CMK (cell line): ENCODE measurements at regions not wholly inside any gene's neighbourhood (a gene's known extent, or its start where the extent isn't known, plus 50 kb on each side); places are given as distances from the start of the nearest gene placed in this dataset.

Experiments
- DNase-seq: peaks from one replicate; pipeline ENCODE4 v3.0.0-alpha.2; 2010; ENCODE audit warnings: low read depth

DNA sequence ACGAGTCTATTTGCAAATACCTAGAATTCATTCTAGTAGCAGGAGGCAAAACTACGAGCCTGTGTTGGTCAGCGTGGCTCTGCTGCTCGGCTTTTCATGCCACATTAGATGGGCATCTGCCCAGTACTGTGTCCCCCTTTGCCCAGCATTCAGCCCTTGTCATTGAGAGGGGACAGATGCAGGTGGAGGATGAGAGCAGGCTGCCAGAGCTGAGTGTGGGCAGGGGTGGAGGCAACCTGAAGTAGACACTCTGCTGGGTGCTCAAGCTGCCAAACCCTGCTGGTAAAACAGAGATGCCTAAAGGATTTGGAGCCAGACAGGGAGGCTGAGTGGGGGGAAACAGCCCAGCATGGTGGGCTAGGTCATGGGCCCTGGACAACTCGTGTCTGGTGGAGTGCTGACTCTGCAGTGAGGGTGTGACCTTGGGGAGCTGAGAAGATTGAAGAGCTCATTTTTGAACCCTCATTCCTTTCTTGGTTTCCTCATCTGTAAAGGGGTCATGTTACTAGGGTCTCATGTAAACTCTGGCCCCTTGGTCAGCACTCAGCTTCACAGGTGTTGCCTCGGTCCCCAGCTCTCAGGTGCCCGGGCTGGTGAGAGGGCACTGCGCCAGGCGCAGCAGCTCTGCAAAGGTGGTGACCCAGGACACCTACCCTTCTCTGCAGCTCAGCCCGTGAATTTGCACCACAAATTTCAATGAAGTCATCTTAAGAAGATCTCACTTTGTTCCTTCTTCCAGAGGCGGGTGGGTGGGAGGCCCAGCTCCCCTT lies 64.2 kb upstream of the BHLHE23 start:
- DNase-seq = no peak

DNA sequence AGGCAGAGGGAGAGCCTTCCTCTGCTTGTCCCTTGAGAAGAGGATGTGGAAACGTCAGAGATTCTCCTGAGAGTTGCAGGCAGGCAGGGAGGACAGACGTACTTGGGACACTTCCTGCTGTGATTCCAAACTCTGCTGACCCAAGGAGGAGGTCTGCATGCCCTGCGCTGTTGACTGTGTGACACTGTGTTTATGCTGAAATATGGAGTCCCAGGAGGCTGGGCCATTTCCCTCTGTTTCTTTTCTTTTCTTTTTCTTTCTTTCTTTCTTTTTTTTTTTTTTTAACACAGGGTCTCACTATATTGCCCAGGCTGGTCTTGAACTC lies 63.5 kb upstream of the BHLHE23 start:
- DNase-seq = no peak

DNA sequence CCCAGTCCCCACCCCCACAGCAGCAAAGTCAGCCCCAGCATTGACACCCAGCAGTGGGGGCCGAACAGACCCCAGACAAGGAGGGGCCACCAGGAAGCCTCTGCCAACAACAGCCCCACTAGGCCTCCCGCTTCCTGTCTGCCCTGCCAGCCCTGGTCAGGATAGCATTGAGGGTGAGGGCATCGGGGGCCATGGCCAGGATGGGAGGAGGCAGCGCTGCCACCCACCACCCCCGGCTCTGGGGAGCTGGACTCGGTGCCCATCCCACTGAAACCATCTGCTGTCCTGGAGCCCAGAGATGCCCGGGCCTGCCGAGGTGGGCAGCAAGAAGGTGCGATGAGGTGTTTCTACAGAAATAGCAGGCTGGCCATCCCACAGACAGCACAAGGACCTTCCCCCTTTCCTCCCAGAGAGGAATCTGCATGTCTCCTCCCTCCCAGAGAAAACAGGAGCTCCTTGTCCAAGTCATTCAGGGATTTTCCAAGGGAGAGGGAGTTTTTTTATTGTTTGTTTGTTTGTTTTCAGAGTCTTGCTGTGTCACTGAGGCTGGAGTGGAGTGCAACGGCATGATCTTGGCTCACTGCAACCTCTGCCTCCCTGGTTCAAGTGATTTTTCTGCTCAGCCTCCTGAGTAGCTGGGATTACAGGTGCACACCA lies 62.1 kb upstream of the BHLHE23 start:
- DNase-seq = no peak

DNA sequence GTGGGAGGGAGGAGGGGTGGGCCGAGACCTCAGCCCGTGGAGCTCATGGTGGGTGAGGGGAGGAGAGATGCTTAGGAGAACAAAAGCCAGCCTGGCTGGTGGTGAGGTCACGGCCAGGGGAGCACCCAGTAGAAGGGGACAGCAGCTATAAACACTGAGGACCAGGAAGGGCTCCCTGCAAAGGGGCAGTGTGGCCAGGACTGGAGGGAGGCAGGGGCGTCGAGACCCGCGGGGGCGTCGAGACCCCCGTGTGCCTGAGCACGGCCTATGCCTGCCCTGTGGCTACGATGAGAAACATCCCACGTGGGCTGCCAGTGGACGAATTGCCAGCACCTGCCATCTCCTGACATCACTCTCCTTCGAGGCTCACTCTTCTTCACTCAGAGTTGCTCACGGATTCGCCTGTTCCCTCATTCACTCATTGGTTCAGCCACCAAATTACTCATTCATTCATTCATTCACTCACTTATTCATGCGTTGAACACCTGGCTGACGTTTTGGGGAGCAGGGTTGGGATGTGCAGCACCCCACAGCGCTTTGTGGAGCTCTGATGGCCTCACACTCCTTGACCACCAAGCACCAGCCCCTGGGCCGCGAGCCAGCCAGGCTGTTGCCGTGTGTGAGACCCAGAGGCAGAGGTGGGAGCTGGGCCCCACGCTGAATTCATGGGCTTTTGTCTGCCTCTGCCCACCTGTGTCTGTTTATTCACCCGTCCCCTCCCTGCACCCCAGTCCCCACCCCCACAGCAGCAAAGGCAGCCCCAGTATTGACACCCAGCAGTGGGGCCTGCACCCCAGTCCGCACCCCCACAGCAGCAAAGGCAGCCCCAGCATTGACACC lies 61.2 kb upstream of the BHLHE23 start:
- no peak for DNase-seq

DNA sequence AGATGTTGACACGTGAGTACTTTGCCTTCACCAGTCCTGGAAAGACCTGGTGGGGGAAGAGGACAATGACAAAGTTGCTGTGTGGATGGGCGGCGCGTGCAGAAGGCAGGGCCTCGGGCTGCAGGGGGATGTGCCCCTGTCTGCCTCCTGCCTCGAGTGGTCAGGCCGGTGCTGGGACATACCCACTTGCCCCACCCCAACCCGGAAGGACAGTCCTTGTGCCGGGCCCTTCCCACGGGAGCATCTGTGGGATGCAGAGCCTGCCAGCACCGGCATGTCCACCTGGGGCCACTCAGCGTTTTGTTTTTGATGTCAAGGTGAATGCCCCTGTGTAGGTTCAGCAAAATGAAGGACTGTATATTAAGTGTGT lies 60.5 kb upstream of the BHLHE23 start:
- DNase-seq = no peak

DNA sequence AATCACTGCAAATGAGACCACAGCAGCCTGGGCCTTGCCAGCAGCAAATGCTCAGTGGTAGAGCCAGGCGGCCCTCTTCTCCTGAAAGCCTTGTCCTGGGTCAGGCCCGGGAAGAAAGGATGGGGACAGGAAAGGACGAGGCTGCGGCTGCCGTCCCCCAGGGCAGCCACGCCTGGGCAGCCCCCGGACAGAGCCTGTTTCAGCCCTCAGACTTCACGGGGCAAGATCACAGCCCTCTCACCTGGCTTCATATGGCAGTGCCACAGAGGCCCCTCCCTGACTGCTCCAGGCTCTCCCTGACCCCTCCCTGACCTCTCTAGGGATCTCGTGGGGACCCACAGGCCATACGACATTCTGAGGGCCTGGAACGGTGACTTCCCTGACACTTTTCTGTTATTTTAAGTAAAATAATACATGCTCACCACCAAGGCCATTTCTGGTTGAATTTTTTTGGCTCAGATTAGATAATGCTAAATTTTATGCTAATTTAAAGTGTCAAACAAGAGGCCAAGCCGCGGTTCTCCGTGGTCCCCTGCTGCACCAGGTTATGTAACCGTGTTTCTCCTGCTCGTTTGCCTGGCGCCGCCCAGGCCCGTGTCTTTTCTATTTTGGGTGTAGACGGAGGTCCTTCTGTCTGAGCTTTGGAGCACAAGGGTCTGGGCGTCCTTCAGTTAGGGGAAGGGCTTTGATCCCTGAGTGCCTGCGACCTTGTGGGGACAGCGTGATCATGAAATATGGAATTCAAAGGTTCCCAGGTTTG lies 59.9 kb upstream of the BHLHE23 start:
- DNase-seq = no peak

DNA sequence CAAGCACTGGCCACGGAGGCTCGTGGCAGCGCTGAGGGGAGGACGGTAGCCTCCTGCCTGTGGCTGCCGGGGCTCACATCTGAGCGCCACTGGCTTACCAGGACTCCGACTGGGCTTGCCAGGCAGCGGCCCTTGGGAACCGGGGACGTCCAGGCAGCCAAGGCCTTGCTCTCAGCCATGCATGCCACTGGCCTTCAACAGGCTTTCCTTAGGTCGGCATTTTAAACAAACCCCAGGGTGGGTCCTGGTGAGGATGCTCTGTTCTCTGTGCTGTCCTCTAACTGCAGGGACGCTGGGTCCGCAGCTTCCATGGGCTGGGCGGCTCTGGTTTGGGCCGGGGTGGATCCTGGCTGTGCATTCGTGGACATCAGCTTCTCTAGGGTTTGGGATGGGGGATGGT lies 59.1 kb upstream of the BHLHE23 start:
- DNase-seq = no peak

DNA sequence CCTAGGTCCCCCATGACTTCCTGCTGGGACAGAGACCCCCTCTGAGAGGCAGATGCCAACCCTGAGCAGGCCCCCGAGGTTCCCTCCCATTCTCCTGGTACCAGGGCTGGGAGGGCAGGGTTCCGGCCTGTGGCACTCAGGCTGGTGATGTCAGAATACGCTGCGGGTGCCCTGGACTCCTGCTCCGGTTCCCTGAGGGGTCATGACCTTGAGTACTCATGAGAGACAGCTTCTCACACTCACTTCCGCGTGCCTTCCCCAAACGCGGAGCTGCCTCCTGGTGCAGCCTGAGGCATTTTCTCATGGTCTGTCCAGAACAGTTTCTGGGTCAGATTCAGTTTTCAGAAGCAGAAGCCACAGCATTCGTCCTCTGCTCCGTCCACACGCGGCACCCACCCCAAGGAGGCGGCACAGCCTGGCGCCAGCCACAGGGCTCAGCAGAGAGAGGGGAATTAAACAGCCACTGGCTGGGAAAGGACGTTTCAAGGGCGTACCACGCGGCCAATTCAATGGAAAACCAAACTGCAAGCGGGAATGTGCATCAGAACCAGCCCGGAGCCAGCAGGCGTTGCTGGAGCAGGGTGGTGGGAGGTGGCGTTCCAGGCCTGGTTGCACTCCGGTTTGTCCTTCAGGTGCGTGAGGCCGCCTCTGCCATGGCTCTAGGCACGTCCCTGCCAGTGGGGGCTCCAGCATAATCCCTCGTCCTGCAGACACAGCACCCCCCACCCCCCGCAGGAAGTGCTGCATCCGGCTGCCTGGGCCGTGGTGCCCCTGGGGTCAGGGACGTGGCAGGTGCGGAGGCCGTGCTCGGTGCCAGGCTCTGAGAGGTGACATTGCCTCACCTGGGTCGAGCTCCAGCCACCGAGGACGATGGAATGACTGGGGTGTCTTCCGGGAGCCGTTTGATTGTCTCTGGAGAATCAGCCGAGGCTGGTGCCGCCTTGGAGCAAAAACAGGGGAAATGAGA lies 58.3 kb upstream of the BHLHE23 start:
- no peak for DNase-seq

DNA sequence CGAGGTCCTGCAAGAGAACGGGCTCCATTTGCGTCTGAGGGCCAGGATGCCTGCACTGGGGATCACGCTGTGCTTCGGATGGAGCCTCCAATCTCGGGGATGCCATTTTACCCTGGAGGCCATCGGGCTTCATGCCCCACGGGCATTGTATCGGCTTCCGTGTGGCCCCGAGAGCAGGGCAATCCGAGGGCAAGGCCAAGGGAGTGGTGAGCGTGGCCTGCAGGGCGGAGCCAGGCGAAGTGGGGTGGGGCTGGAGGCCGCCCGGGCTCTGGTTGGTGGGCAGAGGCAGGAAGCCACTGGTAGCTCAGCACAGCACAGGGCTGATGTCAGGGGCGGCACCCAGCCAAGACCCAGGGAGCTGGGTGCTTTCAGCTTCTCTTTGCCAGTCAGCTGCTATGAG lies 57.5 kb upstream of the BHLHE23 start:
- no peak for DNase-seq

DNA sequence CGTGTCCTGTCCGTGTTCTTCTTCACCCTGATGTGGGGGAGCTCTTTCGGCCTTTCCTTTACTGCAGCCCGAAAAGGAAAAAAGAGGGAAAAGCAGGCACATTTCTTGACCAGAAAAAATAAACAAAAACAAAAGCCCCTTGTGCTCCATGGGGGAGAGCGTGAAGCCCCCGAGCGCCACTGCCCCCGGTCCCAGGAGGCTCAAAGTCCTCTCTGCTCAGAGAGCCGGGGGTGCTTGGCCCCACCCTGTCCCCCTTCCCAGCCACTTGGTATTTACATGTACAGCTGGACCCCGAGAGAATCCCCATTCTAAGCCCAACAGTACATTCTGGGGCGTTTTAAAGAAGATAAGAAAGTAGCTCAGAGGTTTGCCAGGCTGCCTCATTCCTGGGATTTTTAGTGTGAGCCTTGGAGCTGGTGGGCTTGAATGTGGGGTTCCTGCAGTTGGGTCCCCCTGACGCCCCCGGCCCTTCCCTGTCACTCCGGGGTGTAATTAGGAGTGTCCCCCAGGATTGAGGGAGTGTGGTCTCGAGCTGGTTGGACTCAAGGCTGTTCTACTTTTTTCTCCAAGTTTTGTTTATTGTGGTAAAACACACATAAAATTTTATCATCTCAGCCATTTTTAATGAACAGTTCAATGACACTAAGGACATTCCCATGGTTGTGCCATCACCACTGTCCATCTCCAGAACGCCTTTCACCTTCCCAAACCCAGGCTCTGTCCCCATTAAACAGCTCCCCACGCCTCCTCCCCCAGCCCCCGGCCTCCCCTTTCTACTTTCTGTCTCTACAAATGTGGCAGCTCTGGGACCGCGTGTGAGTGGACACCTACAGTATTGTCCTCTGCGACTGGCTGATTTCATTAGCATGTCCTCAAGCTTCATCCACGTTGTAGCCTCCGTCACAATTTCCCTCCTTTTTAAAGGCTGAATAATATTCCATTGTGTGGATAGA lies 55.7 kb upstream of the BHLHE23 start:
- no peak for DNase-seq

DNA sequence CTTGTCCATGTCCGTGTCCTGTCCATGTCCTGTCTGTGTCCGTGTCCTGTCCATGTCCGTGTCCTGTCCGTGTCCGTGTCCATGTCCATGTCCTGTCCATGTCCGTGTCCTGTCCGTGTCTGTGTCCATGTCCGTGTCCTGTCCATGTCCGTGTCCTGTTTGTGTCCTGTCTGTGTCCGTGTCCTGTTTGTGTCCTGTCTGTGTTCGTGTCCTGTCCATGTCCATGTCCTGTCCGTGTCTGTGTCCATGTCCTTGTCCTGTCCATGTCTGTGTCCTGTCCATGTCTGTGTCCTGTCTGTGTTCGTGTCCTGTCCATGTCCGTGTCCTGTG lies 55.0 kb upstream of the BHLHE23 start:
- DNase-seq = no peak

DNA sequence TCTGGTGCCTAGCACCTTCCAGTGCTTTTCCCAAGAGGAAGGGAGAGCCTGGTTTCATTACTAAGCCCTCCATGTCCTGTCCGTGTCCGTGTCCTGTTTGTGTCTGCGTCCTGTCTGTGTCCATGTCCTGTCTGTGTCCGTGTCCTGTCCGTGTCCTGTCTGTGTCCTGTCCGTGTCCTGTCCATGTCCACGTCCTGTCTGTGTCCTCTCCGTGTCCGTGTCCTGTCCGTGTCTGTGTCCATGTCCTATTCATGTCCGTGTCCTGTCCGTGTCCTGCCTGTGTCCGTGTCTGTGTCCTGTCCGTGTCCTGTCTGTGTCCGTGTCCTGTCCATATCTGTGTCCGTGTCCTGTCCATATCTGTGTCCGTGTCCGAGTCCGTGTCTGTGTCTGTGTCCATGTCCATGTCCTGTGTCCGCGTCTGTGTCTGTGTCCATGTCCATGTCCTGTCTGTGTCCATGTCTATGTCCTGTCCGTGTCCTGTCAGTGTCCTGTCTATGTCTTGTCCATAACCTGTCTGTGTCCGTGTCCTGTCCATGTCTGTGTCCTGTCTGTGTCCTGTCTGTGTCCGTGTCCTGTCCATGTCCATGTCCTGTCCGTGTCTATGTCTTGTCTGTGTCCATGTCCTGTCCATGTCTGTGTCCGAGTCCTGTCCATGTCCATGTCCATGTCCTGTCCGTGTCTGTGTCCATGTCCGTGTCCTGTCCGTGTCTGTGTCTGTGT lies 54.4 kb upstream of the BHLHE23 start:
- DNase-seq = no peak

DNA sequence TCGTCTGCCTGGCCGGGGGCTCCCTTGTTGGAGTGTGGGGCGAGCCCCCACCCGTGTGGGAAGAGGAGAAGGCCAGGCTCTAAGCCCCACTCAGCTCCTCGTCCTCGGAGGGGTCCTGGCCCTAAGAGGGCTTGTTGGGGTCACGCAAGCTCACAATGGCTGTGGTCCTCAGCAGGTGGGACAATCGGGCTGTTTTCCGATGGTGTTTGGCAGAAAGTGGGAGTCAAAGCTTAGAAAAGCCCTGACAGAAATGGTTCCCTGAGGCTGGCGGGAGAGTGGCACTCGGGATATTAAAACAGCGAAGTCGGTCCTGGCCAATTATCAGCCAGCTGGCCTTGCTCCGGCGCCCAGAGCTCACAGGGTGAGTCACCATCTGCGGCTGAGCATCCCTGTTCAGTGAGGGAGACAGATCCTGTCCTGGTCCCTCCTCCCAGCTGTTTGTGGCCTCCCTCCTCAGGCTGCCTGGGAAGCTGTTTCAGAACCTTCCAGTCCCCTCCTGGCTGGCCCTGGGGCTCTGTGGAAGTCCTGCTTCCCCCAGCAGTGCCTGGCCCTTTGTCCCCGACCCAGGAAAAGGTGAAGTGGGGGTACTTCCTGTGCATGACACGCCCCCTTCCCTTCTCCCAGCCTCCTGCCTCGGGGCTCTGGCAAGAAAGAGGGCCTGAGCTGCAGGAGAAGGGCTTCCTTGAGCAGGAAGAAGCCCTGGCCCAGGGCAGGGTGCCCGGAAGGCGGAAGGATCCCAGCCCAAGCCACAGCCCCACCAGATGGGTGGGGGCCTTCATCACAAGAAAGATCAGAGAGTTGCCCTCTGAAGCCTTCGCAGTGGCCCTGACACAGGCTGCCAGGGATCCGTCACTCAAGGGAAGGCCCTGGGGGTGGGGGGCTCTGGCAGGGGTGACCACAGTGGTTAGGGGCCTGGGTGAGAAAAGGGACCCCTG lies 53.6 kb upstream of the BHLHE23 start:
- DNase-seq = no peak

DNA sequence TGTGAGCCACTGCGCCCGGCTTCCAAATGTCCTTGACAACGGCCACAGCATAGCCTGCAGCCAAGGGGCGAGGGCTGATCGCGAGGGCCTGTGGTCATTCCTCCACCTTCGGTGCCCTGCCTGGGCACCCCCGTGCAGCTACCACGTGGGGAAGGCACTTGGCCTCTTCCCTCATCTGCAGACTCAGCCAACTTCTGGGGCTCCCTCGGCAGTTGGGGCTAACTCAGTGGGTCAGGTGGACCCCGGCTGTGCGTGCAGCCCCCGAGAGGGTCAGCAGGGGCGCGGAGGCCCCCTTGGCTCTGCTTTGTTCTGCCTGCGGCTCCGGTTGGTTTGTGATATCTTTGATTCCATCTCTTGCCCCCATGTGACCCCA lies 52.9 kb upstream of the BHLHE23 start:
- DNase-seq = no peak

DNA sequence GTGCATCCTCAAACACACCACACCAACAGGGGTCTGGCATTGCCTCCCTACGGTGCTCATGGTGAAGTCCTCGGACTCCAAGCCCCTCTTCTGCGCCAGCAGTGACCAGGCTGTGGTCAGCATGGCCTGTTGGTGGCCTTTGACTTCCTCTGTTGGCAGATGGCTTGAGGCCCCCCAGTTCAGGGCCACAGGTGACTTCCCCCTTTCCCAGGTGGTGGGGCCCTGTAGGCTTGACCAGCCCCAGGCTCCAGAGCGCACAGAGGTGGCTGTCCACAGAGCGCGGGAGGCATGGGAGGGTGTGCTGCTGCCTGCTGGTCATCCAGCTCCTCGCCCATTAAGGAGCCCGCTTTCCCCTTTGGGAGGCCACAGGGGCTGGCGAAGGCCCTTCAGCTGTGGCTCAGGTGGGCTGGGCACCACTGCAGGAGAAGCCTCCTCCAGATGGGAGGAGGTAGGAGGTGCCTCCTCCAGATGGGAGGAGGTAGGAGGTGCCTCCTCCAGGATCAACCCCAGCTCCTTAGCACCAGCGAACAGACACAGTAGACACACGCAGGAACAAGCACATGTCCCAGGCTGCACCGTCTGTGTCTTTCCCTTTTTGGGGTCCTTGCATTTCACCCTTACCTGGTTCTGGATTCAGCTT lies 52.1 kb upstream of the BHLHE23 start:
- no peak for DNase-seq

DNA sequence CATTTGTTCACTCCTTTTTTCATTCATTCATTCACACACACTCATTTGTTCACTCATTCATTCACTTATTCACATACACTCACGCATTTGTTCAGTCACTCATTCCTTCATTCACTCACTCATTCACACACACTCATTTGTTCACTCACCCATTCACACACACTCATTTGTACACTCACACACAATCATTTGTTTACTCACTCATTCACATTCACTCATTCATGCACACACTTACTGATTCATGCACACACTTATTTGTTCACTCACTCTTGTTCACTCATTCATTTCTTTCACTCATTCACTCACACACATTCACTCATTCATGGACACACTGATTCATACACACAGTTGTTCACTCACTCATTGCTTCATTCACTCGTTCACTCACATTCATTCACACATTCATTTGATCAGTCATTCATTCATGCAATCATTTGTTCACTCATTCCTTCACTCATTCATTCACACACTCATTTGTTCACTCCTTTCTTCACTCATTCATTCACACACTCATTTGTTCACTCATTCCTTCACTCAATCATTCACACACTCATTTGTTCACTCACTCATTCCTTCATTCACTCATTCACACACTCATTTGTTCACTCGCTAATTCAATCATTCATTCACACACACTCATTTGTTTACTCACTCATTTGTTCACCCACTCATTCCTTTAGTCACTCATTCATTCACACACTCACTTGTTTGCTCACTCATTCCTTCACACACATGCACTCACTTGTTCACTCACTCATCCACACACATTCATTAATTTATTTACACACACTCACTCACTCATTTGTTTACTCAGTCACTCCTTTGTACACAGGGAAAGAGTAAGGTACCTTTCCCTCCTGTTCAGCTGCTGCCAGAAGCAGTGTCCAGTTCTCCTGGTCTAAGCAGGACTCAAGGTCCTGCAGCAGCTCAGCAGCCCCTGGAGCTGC lies 50.7 kb upstream of the BHLHE23 start:
- no peak for DNase-seq
